Liver (tissue), 3 donors: ENCODE measurements at regions not wholly inside any gene's neighbourhood (a gene's known extent, or its start where the extent isn't known, plus 50 kb on each side); places are given as distances from the start of the nearest gene placed in this dataset.

ENCODE experiments used
- CTCF ChIP-seq: fragments of 150-350 bp; IDR thresholded peaks from 2 replicates; pipeline ENCODE4 v1.5.1; 2017; ENCODE audit warnings: improper control_type of control experiment, low read depth, low read length; ENCODE audit not compliant: missing input control
- HNF4G ChIP-seq: IDR thresholded peaks from 2 replicates; pipeline ENCODE4 v1.6.1; 2016; ENCODE audit warnings: antibody characterized with exemption
- SP1 ChIP-seq: IDR thresholded peaks from 2 replicates; pipeline ENCODE4 v1.6.1; 2018; ENCODE audit warnings: antibody characterized with exemption, mild to moderate bottlenecking
- YY1 ChIP-seq: IDR thresholded peaks from 2 replicates; pipeline ENCODE4 v1.6.1; 2016; ENCODE audit warnings: antibody characterized with exemption, mild to moderate bottlenecking
- donor health status: healthy.
- donor health status: healthy.

- TF ChIP-seq CTCF, result no peak
- TF ChIP-seq SP1, result no peak
- no peak for TF ChIP-seq HNF4G
- no peak for TF ChIP-seq YY1
Observed at GRCh38 chr11:134643115-134644012, 231.3 kb upstream of the B3GAT1 start.
